OCI-LY7 (cell line): ENCODE measurements at regions not wholly inside any gene's neighbourhood (a gene's known extent, or its start where the extent isn't known, plus 50 kb on each side); places are given as distances from the start of the nearest gene placed in this dataset.

ENCODE experiments used
- EZH2phosphoT487 ChIP-seq: fragments of 200-600 bp; sonication (generic); IDR thresholded peaks from 2 replicates; pipeline ENCODE4 v1.6.1; 2018; ENCODE audit warnings: low read depth, borderline replicate concordance, mild to moderate bottlenecking, mixed run types, antibody characterized with exemption, low read length, moderate library complexity, mixed read lengths
- TF ChIP-seq, protein P1 (sequence below): fragments of 200-600 bp; sonication (generic); conservative IDR thresholded peaks from 2 replicates; pipeline ENCODE4 v1.5.1; 2014; ENCODE audit warnings: mild to moderate bottlenecking, antibody characterized with exemption, low read length, moderate library complexity, mixed read lengths

DNA sequence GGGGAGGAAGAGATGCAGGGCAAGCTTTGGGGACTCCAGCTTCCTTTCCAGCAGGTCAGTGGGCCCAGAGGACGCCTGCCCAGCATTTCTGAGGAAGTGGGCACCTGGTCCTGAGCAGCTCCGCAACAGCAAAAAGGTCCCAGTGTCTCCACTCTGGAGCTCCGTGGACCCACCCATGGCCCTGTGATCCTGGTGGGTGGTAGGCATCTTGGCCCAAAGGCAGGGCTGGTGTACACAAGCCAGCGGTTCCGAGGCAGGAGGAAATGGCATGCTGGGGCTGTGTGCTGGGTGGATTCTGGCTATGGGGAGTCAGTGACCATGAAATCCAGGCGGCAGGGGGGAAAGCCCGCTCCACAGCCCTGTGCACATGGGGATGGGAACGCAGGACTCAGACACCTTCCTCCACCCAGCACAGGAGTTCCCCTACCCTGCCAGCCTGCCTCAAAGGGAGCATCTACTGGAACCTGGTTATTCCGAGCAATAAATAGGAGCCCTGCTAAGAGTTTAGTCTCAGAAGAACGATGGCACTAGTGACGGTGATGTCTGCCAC lies 206.0 kb downstream of the GLI2 start:
- TF ChIP-seq, protein P1, sequence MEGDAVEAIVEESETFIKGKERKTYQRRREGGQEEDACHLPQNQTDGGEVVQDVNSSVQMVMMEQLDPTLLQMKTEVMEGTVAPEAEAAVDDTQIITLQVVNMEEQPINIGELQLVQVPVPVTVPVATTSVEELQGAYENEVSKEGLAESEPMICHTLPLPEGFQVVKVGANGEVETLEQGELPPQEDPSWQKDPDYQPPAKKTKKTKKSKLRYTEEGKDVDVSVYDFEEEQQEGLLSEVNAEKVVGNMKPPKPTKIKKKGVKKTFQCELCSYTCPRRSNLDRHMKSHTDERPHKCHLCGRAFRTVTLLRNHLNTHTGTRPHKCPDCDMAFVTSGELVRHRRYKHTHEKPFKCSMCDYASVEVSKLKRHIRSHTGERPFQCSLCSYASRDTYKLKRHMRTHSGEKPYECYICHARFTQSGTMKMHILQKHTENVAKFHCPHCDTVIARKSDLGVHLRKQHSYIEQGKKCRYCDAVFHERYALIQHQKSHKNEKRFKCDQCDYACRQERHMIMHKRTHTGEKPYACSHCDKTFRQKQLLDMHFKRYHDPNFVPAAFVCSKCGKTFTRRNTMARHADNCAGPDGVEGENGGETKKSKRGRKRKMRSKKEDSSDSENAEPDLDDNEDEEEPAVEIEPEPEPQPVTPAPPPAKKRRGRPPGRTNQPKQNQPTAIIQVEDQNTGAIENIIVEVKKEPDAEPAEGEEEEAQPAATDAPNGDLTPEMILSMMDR = no peak
- TF ChIP-seq EZH2phosphoT487 = no peak
